H9 (cell line): ENCODE measurements at regions not wholly inside any gene's neighbourhood (a gene's known extent, or its start where the extent isn't known, plus 50 kb on each side); places are given as distances from the start of the nearest gene placed in this dataset.

Experiments used
- DNase-seq: peaks from one replicate; pipeline ENCODE4 v3.0.0-alpha.2; 2017
- H2AFZ ChIP-seq: one replicate; pipeline ENCODE4 v1.6.1; 2013; ENCODE audit warnings: mild to moderate bottlenecking, low read length, control low read depth, moderate library complexity
- H2AK5ac ChIP-seq: 2 replicates; pipeline ENCODE4 v1.6.1; 2013; ENCODE audit warnings: low read length, control low read depth, mixed read lengths; ENCODE audit not compliant: insufficient read length
- H2BK120ac ChIP-seq: one replicate; pipeline ENCODE4 v1.6.1; 2013; ENCODE audit warnings: low read depth, mild to moderate bottlenecking, low read length, control low read depth, inconsistent platforms; ENCODE audit not compliant: poor library complexity, severe bottlenecking
- H2BK12ac ChIP-seq: 2 replicates; pipeline ENCODE4 v1.6.1; 2013; ENCODE audit warnings: low read length, control low read depth, mixed read lengths, low read depth; ENCODE audit not compliant: insufficient read length
- H2BK15ac ChIP-seq: 2 replicates; pipeline ENCODE4 v1.6.1; 2013; ENCODE audit warnings: low read depth, low read length, control low read depth
- H2BK20ac ChIP-seq: one replicate; pipeline ENCODE4 v1.6.1; 2013; ENCODE audit warnings: low read depth, mild to moderate bottlenecking, low read length, control low read depth, inconsistent platforms; ENCODE audit not compliant: poor library complexity, severe bottlenecking
- H2BK5ac ChIP-seq: 2 replicates; pipeline ENCODE4 v1.6.1; 2013; ENCODE audit warnings: low read length, control low read depth, mixed read lengths; ENCODE audit not compliant: insufficient read length
- H3K14ac ChIP-seq: 2 replicates; pipeline ENCODE4 v1.6.1; 2013; ENCODE audit warnings: low read length, control low read depth; ENCODE audit not compliant: insufficient read depth
- H3K18ac ChIP-seq: 2 replicates; pipeline ENCODE4 v1.6.1; 2013; ENCODE audit warnings: low read depth, mild to moderate bottlenecking, mixed read lengths, low read length, control low read depth; ENCODE audit not compliant: insufficient read length
- H3K23ac ChIP-seq: 2 replicates; pipeline ENCODE4 v1.6.1; 2013; ENCODE audit warnings: low read length, control low read depth, mixed read lengths, low read depth; ENCODE audit not compliant: insufficient read length
- H3K23me2 ChIP-seq: 2 replicates; pipeline ENCODE4 v1.6.1; 2013; ENCODE audit warnings: low read depth, mild to moderate bottlenecking, mixed read lengths, low read length, control low read depth; ENCODE audit not compliant: insufficient read length, poor library complexity, severe bottlenecking
- H3K27ac ChIP-seq: 2 replicates; pipeline ENCODE4 v1.5.1; 2013; ENCODE audit warnings: low read length, control low read depth, mixed read lengths, low read depth; ENCODE audit not compliant: insufficient read length
- H3K27me3 ChIP-seq: 2 replicates; pipeline ENCODE4 v1.6.1; 2013; ENCODE audit warnings: low read length, control low read depth, inconsistent platforms; ENCODE audit not compliant: insufficient read depth
- H3K4ac ChIP-seq: 2 replicates; pipeline ENCODE4 v1.6.1; 2013; ENCODE audit warnings: low read depth, mild to moderate bottlenecking, control low read depth, inconsistent platforms, low read length, moderate library complexity
- H3K4me1 ChIP-seq: 2 replicates; pipeline ENCODE4 v1.6.1; 2013; ENCODE audit warnings: low read length, control low read depth, inconsistent platforms; ENCODE audit not compliant: insufficient read depth
- H3K4me2 ChIP-seq: 2 replicates; pipeline ENCODE4 v1.6.1; 2013; ENCODE audit warnings: low read length, control low read depth, mixed read lengths; ENCODE audit not compliant: insufficient read length, insufficient read depth
- H3K56ac ChIP-seq: 2 replicates; pipeline ENCODE4 v1.6.1; 2013; ENCODE audit warnings: low read depth, mild to moderate bottlenecking, mixed read lengths, low read length, control low read depth; ENCODE audit not compliant: insufficient read length
- H3K79me1 ChIP-seq: 2 replicates; pipeline ENCODE4 v1.6.1; 2013; ENCODE audit warnings: low read depth, mild to moderate bottlenecking, moderate library complexity, low read length, control low read depth, inconsistent platforms; ENCODE audit not compliant: insufficient read depth, poor library complexity, severe bottlenecking
- H3K79me2 ChIP-seq: 2 replicates; pipeline ENCODE4 v1.6.1; 2013; ENCODE audit warnings: low read length, control low read depth, inconsistent platforms; ENCODE audit not compliant: insufficient read depth
- H3K9ac ChIP-seq: 2 replicates; pipeline ENCODE4 v1.6.1; 2013; ENCODE audit warnings: low read length, control low read depth, mixed read lengths; ENCODE audit not compliant: insufficient read length; ENCODE audit errors: extremely low read depth
- H3K9me3 ChIP-seq: one replicate; pipeline ENCODE4 v1.6.1; 2013; ENCODE audit warnings: low read depth, low read length, inconsistent platforms; ENCODE audit not compliant: control insufficient read depth
- H3T11ph ChIP-seq: one replicate; pipeline ENCODE4 v1.6.1; 2013; ENCODE audit warnings: mild to moderate bottlenecking, low read length, control low read depth, inconsistent platforms
- H4K20me1 ChIP-seq: one replicate; pipeline ENCODE4 v1.6.1; 2013; ENCODE audit not compliant: control insufficient read depth, insufficient read length, insufficient read depth
- H4K5ac ChIP-seq: 2 replicates; pipeline ENCODE4 v1.6.1; 2013; ENCODE audit warnings: low read depth, mild to moderate bottlenecking, mixed read lengths, low read length, control low read depth; ENCODE audit not compliant: insufficient read length
- H4K8ac ChIP-seq: replicated peaks from 2 replicates; pipeline ENCODE4 v1.6.1; 2013; ENCODE audit warnings: low read length, control low read depth, mixed read lengths, low read depth; ENCODE audit not compliant: insufficient read length
- H4K91ac ChIP-seq: 2 replicates; pipeline ENCODE4 v1.6.1; 2013; ENCODE audit warnings: low read depth, mild to moderate bottlenecking, moderate library complexity, mixed read lengths, low read length, control low read depth; ENCODE audit not compliant: insufficient read length
- H3K27ac Mint-ChIP-seq, 3 experiments: 2 replicates in 2 of 3; 3 replicates in 1 of 3; pipeline ENCODE4 v1.8.0; 2020 to 2021; ENCODE audit warnings: mixed read lengths in 3 of 3, mild to moderate bottlenecking in 1 of 3, moderate library complexity in 1 of 3
- H3K27me3 Mint-ChIP-seq: 2 replicates; pipeline ENCODE4 v1.8.0; 2021; ENCODE audit warnings: low read depth, mild to moderate bottlenecking, moderate library complexity, mixed read lengths
- H3K36me3 Mint-ChIP-seq, 3 experiments: 2 replicates in 2 of 3; 3 replicates in 1 of 3; pipeline ENCODE4 v1.8.0; 2020 to 2021; ENCODE audit warnings: low read depth in 3 of 3, mixed read lengths in 3 of 3; ENCODE audit not compliant: insufficient read depth in 1 of 3
- H3K4me1 Mint-ChIP-seq, 2 experiments: 2 replicates each; pipeline ENCODE4 v1.8.0; 2020; ENCODE audit warnings: mixed read lengths in 2 of 2
- H3K4me3 Mint-ChIP-seq, 2 experiments: 2 replicates in 1 of 2; 3 replicates in 1 of 2; pipeline ENCODE4 v1.8.0; 2020 to 2021; ENCODE audit warnings: mild to moderate bottlenecking in 2 of 2, mixed read lengths in 2 of 2, moderate library complexity in 1 of 2
- H3K9me3 Mint-ChIP-seq, 2 experiments: 2 replicates in 1 of 2; 3 replicates in 1 of 2; pipeline ENCODE4 v1.8.0; 2020; ENCODE audit warnings: mild to moderate bottlenecking in 2 of 2, mixed read lengths in 2 of 2, moderate library complexity in 1 of 2
- CTCF ChIP-seq: fragments of 200-600 bp; sonication (generic); conservative IDR thresholded peaks from 3 replicates; pipeline ENCODE4 v1.8.0; 2021; ENCODE audit warnings: antibody characterized with exemption, mild to moderate bottlenecking
- WGBS: extraction: QIAGEN DNeasy Blood & Tissue Kit; methylation state at CpG from one replicate; pipeline ENCODE4 v1.1.7; 2013; ENCODE audit warnings: missing lambda C conversion rate, low lambda C conversion rate, mixed read lengths; ENCODE audit not compliant: insufficient read length; ENCODE audit errors: extremely low coverage; 5-methylcytosine and 5-hydroxymethylcytosine counted together

GRCh38 chr2:22885245-22885644 is 499.7 kb upstream of the KLHL29 start:
- Histone ChIP-seq H2BK20ac (no peak overlapping the region), H3K23ac (no peak overlapping the region), H3K9me3 (no peaks in the 10 kb centered on the region), H4K8ac (no peak overlapping the region), H4K91ac (no peak overlapping the region), H4K20me1 (no peaks in the 10 kb centered on the region), H2AK5ac (no peak overlapping the region), H2BK120ac (no peak overlapping the region), H2BK12ac (no peak overlapping the region), H3K23me2 (no peaks in the 10 kb centered on the region), H3K56ac (no peak overlapping the region), H3K14ac (no peak overlapping the region), H3K4ac (no peak overlapping the region), H3K18ac (no peak overlapping the region), H3K4me2 (no peak overlapping the region), H3K9ac (no peak overlapping the region), H2BK5ac (no peak overlapping the region), H2BK15ac (no peak overlapping the region), H3K79me1 (no peaks in the 10 kb centered on the region), H4K5ac (no peak overlapping the region), H3K27ac (no peak overlapping the region), H3K27me3 (no peaks in the 10 kb centered on the region), H3K79me2 (no peaks in the 10 kb centered on the region), H2AFZ (no peak overlapping the region), H3K4me1 (peaks cover 13% of the 10 kb centered on the region; the same call in 1 of the 2 replicates), H3T11ph (no peak overlapping the region)
- Mint-ChIP-seq H3K4me3 (0 out of 5 replicates have a peak overlapping the region, but pooled peaks of 1 of the 2 experiments have one; percentile 1), H3K9me3 (peaks cover 5 to 6% of the 10 kb centered on the region in 2 experiments; a peak in 4 of 5 replicates), H3K4me1 (peaks cover 45 to 56% of the 10 kb centered on the region in 2 experiments), H3K36me3 (peaks cover 4 to 18% (median 8%) of the 10 kb centered on the region in 3 experiments), H3K27me3 (no peaks in the 10 kb centered on the region), H3K27ac (peak overlapping the region; percentile 54 to 85 (median 77); a peak in 4 of 7 replicates)
- peak; percentile 31 for DNase-seq
- TF ChIP-seq CTCF: no peak
- WGBS: no CpG with 5 or more reads among the region's 1 CpG
